Esophagus muscularis mucosa (tissue), 4 donors: ENCODE measurements at regions not wholly inside any gene's neighbourhood (a gene's known extent, or its start where the extent isn't known, plus 50 kb on each side); places are given as distances from the start of the nearest gene placed in this dataset.

Source experiments
- DNase-seq: peaks from one replicate; pipeline ENCODE4 v3.0.0-alpha.2; 2017; ENCODE audit errors: extremely low spot score
- H3K27ac ChIP-seq, 4 donors: fragments of 200-600 bp; sonication (generic); replicated peaks in 1 of 4; 1 replicate in 3 of 4; 2 replicates in 1 of 4; pipeline ENCODE4 v1.5.1; 2016 to 2019; ENCODE audit warnings: mild to moderate bottlenecking in 1 of 4
- H3K27me3 ChIP-seq, 4 donors: fragments of 200-600 bp; sonication (generic); one replicate each; pipeline versions ENCODE4 v1.5.1 to v1.6.0; 2016 to 2019
- H3K36me3 ChIP-seq, 4 donors: fragments of 200-600 bp; sonication (generic); one replicate each; pipeline ENCODE4 v1.5.1; 2016 to 2019
- H3K4me1 ChIP-seq, 4 donors: fragments of 200-600 bp; sonication (generic); one replicate each; pipeline ENCODE4 v1.5.1; 2016 to 2019
- H3K4me3 ChIP-seq, 4 donors: fragments of 200-600 bp; sonication (generic); 1 replicate in 2 of 4; 2 replicates in 2 of 4; pipeline ENCODE4 v1.5.1; 2016 to 2019; ENCODE audit warnings: mild to moderate bottlenecking in 4 of 4, moderate library complexity in 1 of 4
- H3K9me3 ChIP-seq, 4 donors: fragments of 200-600 bp; sonication (generic); 1 replicate in 3 of 4; 2 replicates in 1 of 4; pipeline ENCODE4 v1.5.1; 2016 to 2019
- CTCF ChIP-seq, 3 experiments: fragments of 200-600 bp in 2 of 3; fragments of 450-650 bp in 1 of 3; sonication (generic) in 2 of 3; IDR thresholded peaks; one replicate each; pipeline ENCODE4 v1.5.1; 2017 to 2019; ENCODE audit warnings: antibody characterized with exemption in 3 of 3, mild to moderate bottlenecking in 2 of 3, moderate library complexity in 1 of 3
- EP300 ChIP-seq: sonication (generic); formaldehyde crosslinking; IDR thresholded peaks from one replicate; pipeline ENCODE4 v1.6.1; 2017; ENCODE audit warnings: antibody characterized with exemption
- POLR2A ChIP-seq: fragments of 450-650 bp; IDR thresholded peaks from one replicate; pipeline ENCODE4 v1.6.1; 2017; ENCODE audit warnings: antibody characterized with exemption, moderate library complexity, mild to moderate bottlenecking, low read depth
- POLR2AphosphoS5 ChIP-seq, 2 donors: sonication (generic); formaldehyde crosslinking; IDR thresholded peaks; one replicate each; pipeline ENCODE4 v1.6.1; 2017; ENCODE audit warnings: antibody characterized with exemption in 2 of 2
- WGBS: methylation state at CpG from one replicate; pipeline ENCODE4 v1.1.5; 2018; 5-methylcytosine and 5-hydroxymethylcytosine counted together
- intact Hi-C: fragments of 100-400 bp; cut with DNase I; formaldehyde crosslinking; loops from one replicate; pipeline ENCODE4 v1.15.1; 2023

GRCh38 chr2:146228466-146229058, 1616.3 kb upstream of the ACVR2A start:
- H3K9me3 ChIP-seq, result no peaks in the 10 kb centered on the region
- H3K4me3 ChIP-seq, result no peak overlapping the region
- no peaks in the 10 kb centered on the region for H3K4me1 ChIP-seq
- no peak overlapping the region for H3K27ac ChIP-seq
- no peak for TF ChIP-seq EP300
- no peaks in the 10 kb centered on the region for H3K36me3 ChIP-seq
- no peak for DNase-seq
- no peaks in the 10 kb centered on the region for H3K27me3 ChIP-seq
- intact Hi-C loops, result no loop called here
- 71% methylated on average over 4 of the region's 4 CpGs for WGBS

GRCh38 chr2:146228020-146228393, 1616.8 kb upstream of the ACVR2A start:
- TF ChIP-seq POLR2A (no peak), EP300 (no peak), POLR2AphosphoS5 (IDR thresholded peaks at IDR 0.05) (no peak), CTCF (IDR thresholded peaks at IDR 0.05) (no peak)
- Histone ChIP-seq H3K4me3 (no peak overlapping the region), H3K27ac (no peak overlapping the region), H3K27me3 (no peaks in the 10 kb centered on the region), H3K4me1 (no peaks in the 10 kb centered on the region), H3K9me3 (no peaks in the 10 kb centered on the region), H3K36me3 (no peaks in the 10 kb centered on the region)
- 74% methylated on average over 1 of the region's 1 CpG for WGBS
- DNase-seq, result no peak
- intact Hi-C loops, result no loop called here

DNA sequence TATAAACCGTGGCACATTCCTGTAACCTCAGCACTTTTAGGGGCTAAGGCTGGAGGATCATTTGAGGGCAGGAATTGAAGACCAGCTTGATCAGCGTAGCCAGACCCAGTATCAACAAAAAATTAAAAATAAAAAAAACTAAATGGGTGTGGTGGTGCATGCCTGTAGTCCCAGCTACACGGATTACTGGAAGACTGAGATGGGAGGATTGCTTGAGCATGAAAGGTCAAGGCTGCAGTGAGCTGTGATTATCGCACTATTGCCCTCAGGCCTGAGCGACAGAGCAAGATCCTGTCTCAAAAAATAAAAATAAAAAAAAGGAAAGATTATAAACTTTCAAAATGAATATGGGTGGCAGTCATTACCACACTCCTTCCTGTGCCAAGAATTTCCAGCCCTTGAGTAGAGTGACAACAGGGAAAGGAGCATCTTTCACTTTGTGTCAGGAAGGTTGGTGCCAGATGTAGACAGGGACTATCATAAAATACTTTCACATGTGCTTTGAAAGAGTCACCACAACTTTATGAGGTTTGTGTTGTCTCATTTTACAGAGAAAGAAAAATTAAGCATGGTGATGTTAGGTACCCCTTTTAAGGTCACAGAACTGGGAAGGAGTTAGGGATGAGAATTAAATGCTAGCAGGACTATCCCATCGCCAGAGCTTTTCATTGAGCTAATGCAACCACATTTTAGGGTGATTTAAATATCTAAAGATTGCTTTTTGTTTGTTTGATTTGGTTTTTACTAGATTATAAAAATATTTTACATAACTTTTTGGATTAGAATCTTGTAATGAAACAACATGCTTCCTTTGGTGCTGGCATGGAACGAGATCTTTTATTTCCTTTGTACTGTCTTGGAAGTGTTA, 1617.4 kb upstream of the ACVR2A start:
- H3K9me3 ChIP-seq, result no peaks in the 10 kb centered on the region
- no peaks in the 10 kb centered on the region for H3K4me1 ChIP-seq
- H3K36me3 ChIP-seq, result no peaks in the 10 kb centered on the region
- no peaks in the 10 kb centered on the region for H3K27me3 ChIP-seq
- no peak overlapping the region for H3K27ac ChIP-seq
- no peak overlapping the region for H3K4me3 ChIP-seq
- intact Hi-C loops, result no loop called here
- DNase-seq, result no peak
- WGBS, result 87% methylated on average over 7 of the region's 7 CpGs
- no peak for TF ChIP-seq POLR2AphosphoS5 (IDR thresholded peaks at IDR 0.05)
- TF ChIP-seq CTCF (IDR thresholded peaks at IDR 0.05), result no peak
- no peak for TF ChIP-seq POLR2A
- no peak for TF ChIP-seq EP300

DNA sequence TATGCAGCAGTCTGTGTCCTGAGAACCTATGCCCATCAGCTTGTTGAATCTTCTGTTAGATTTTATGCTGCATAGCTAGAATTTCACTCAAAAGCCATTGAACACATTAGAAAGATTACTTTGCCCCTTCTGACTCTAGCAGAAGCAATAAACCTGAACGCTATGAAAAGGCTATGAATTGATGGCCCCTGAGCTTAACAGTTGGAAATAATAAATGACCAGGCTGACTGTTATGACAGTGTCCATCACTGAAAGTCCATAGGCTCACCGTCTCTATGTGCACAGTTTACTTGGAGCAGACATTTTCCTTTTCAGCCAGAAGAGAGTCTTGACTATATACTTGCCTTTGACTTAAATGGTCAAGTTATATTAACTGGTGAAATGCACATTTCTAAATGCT, 1618.8 kb upstream of the ACVR2A start:
- intact Hi-C loops, result no loop called here
- no peaks in the 10 kb centered on the region for H3K4me1 ChIP-seq
- no peaks in the 10 kb centered on the region for H3K36me3 ChIP-seq
- no peak for DNase-seq
- no peak overlapping the region for H3K4me3 ChIP-seq
- no peak overlapping the region for H3K27ac ChIP-seq
- TF ChIP-seq CTCF (IDR thresholded peaks at IDR 0.05) (no peak), POLR2A (no peak)
- H3K9me3 ChIP-seq, result no peaks in the 10 kb centered on the region
- no peaks in the 10 kb centered on the region for H3K27me3 ChIP-seq
- 81% methylated on average over 2 of the region's 2 CpGs for WGBS

GRCh38 chr2:146221826-146222225, 1623.0 kb upstream of the ACVR2A start:
- TF ChIP-seq POLR2AphosphoS5 (IDR thresholded peaks at IDR 0.05), result no peak
- no peak for TF ChIP-seq POLR2A
- no peak for TF ChIP-seq EP300
- TF ChIP-seq CTCF (IDR thresholded peaks at IDR 0.05), result no peak
- no peak for DNase-seq
- H3K27me3 ChIP-seq, result no peaks in the 10 kb centered on the region
- no peaks in the 10 kb centered on the region for H3K36me3 ChIP-seq
- H3K27ac ChIP-seq, result no peak overlapping the region
- 78% methylated on average over 2 of the region's 2 CpGs for WGBS
- intact Hi-C loops, result no loop called here
- no peaks in the 10 kb centered on the region for H3K4me1 ChIP-seq
- H3K4me3 ChIP-seq, result no peak overlapping the region
- H3K9me3 ChIP-seq, result no peaks in the 10 kb centered on the region
